Thyroid gland (tissue), 4 donors: ENCODE measurements at regions not wholly inside any gene's neighbourhood (a gene's known extent, or its start where the extent isn't known, plus 50 kb on each side); places are given as distances from the start of the nearest gene placed in this dataset.

Experiments used
- DNase-seq, 2 donors: peaks; one replicate each; pipeline ENCODE4 v3.0.0-alpha.2; 2019
- H3K27ac ChIP-seq, 3 donors: fragments of 200-600 bp; sonication (generic); 1 replicate in 2 of 3; 2 replicates in 1 of 3; pipeline ENCODE4 v1.5.1; 2016 to 2019; ENCODE audit warnings: mild to moderate bottlenecking in 1 of 3, moderate library complexity in 1 of 3
- H3K27me3 ChIP-seq: fragments of 200-600 bp; sonication (generic); one replicate; pipeline ENCODE4 v1.5.1; 2019
- H3K36me3 ChIP-seq, 2 donors: fragments of 200-600 bp; sonication (generic); one replicate each; pipeline ENCODE4 v1.5.1; 2016 to 2019
- H3K4me1 ChIP-seq, 2 donors: fragments of 200-600 bp; sonication (generic); one replicate each; pipeline ENCODE4 v1.5.1; 2017 to 2019
- H3K4me3 ChIP-seq, 3 donors: fragments of 200-600 bp; sonication (generic); replicated peaks in 1 of 3; 1 replicate in 2 of 3; 2 replicates in 1 of 3; pipeline ENCODE4 v1.5.1; 2016; ENCODE audit warnings: mild to moderate bottlenecking in 1 of 3
- H3K9me3 ChIP-seq: fragments of 200-600 bp; sonication (generic); one replicate; pipeline ENCODE4 v1.5.1; 2017
- POLR2A ChIP-seq, 2 donors: fragments of 450-650 bp; IDR thresholded peaks; one replicate each; pipeline ENCODE4 v1.6.1; 2017; ENCODE audit warnings: antibody characterized with exemption in 2 of 2, mild to moderate bottlenecking in 2 of 2, moderate library complexity in 1 of 2
- WGBS, 2 donors: methylation state at CpG; one replicate each; pipeline ENCODE4 v1.1.5; 2017; 5-methylcytosine and 5-hydroxymethylcytosine counted together
- intact Hi-C: fragments of 100-400 bp; cut with DNase I; formaldehyde crosslinking; loops from one replicate; pipeline ENCODE4 v1.15.1; 2023
- TF ChIP-seq, protein P1 (sequence below), 6 experiments: fragments of 200-600 bp in 3 of 6; fragments of 450-650 bp in 3 of 6; sonication (generic) in 3 of 6; IDR thresholded peaks; one replicate each; pipeline ENCODE4 v1.5.1; 2016 to 2019; ENCODE audit warnings: antibody characterized with exemption in 6 of 6, mild to moderate bottlenecking in 2 of 6, inconsistent platforms in 1 of 6, moderate library complexity in 1 of 6

GRCh38 chr6:163820745-163821458, 406.4 kb downstream of the QKI start:
- WGBS, 2 donors = 85 to 90% methylated on average over 9 of the region's 10 CpGs
- intact Hi-C loops = no loop called here

GRCh38 chr6:163820171-163820570, 405.7 kb downstream of the QKI start:
- H3K27ac ChIP-seq = no peak overlapping the region
- 97% methylated on average over 17 of the region's 17 CpGs for WGBS, 2 donors
- peaks cover 0 to under 1% of the 10 kb centered on the region in 2 donors for H3K4me1 ChIP-seq
- no peak overlapping the region for H3K4me3 ChIP-seq
- DNase-seq = no peak
- intact Hi-C loops = no loop called here
- no peaks in the 10 kb centered on the region for H3K27me3 ChIP-seq
- no peaks in the 10 kb centered on the region for H3K36me3 ChIP-seq
- H3K9me3 ChIP-seq = no peaks in the 10 kb centered on the region
- TF ChIP-seq, protein P1, sequence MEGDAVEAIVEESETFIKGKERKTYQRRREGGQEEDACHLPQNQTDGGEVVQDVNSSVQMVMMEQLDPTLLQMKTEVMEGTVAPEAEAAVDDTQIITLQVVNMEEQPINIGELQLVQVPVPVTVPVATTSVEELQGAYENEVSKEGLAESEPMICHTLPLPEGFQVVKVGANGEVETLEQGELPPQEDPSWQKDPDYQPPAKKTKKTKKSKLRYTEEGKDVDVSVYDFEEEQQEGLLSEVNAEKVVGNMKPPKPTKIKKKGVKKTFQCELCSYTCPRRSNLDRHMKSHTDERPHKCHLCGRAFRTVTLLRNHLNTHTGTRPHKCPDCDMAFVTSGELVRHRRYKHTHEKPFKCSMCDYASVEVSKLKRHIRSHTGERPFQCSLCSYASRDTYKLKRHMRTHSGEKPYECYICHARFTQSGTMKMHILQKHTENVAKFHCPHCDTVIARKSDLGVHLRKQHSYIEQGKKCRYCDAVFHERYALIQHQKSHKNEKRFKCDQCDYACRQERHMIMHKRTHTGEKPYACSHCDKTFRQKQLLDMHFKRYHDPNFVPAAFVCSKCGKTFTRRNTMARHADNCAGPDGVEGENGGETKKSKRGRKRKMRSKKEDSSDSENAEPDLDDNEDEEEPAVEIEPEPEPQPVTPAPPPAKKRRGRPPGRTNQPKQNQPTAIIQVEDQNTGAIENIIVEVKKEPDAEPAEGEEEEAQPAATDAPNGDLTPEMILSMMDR (IDR thresholded peaks at IDR 0.05) = no peak
- no peak for TF ChIP-seq POLR2A (IDR thresholded peaks at IDR 0.05)

More at GRCh38 chr6:163820745-163821458, 406.4 kb downstream of the QKI start:
- H3K9me3 ChIP-seq = no peaks in the 10 kb centered on the region
- TF ChIP-seq, protein P1 (IDR thresholded peaks at IDR 0.05) = no peak
- no peak for TF ChIP-seq POLR2A (IDR thresholded peaks at IDR 0.05)
- H3K27ac ChIP-seq = no peak overlapping the region
- H3K4me3 ChIP-seq = no peak overlapping the region
- H3K27me3 ChIP-seq = no peaks in the 10 kb centered on the region
- H3K4me1 ChIP-seq = no peaks in the 10 kb centered on the region
- DNase-seq = no peak
- no peaks in the 10 kb centered on the region for H3K36me3 ChIP-seq

DNA sequence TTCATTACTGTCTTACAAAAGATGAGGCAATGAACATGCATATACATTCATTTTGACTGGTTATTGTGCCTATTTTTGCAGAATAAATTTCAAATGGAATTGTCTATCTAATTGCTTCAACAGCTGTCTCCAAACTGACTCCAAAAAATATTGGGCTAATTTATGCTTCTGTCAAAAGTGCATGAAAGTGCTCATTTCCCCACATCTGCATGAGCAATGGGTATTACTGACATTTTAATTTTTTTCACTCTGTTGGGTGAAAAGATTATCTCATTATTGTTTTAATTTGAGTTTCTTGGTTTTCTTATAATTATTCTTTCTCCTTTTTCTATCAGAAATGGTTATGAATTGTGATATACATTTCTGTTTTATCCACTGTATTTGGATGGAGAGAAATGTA, 404.2 kb downstream of the QKI start:
- Histone ChIP-seq H3K9me3 (no peaks in the 10 kb centered on the region), H3K27me3 (no peaks in the 10 kb centered on the region), H3K27ac (no peak overlapping the region), H3K36me3 (no peaks in the 10 kb centered on the region), H3K4me1 (peaks cover 0 to 3% of the 10 kb centered on the region in 2 donors), H3K4me3 (no peak overlapping the region)
- no peak for TF ChIP-seq POLR2A (IDR thresholded peaks at IDR 0.05)
- TF ChIP-seq, protein P1 (IDR thresholded peaks at IDR 0.05) = no peak
- intact Hi-C loops = no loop called here
- DNase-seq = no peak

- TF ChIP-seq, protein P1 (IDR thresholded peaks at IDR 0.05) = no peak
- no peak for TF ChIP-seq POLR2A (IDR thresholded peaks at IDR 0.05)
- DNase-seq = no peak
- intact Hi-C loops = no loop called here
- Histone ChIP-seq H3K9me3 (no peaks in the 10 kb centered on the region), H3K4me3 (no peak overlapping the region), H3K27ac (no peak overlapping the region), H3K27me3 (no peaks in the 10 kb centered on the region), H3K36me3 (no peaks in the 10 kb centered on the region), H3K4me1 (peaks cover 0 to 3% of the 10 kb centered on the region in 2 donors)
- WGBS, 2 donors = 88 to 93% methylated on average over 2 of the region's 2 CpGs
Observed at GRCh38 chr6:163816441-163816840, 401.9 kb downstream of the QKI start.

DNA sequence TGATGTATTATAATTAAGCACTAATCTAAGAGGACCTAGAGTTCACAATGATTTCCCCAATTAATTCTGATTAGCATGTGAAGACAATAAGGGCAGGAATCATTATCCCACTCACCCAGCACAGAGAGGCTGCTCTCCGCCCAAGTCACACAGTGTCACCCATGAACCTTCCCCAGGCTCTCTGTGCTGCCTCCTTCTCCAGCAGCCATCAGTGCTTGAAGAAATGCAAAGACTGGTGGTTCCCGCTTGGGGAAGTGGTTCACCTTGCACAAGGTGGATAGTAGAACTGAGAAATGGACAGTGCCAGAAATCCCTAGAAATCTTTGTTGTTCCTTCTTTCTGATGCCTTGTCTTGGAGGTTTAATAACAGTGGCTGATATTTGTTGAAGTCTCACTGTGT, 401.3 kb downstream of the QKI start:
- Histone ChIP-seq H3K27ac (no peak overlapping the region), H3K27me3 (no peaks in the 10 kb centered on the region), H3K36me3 (no peaks in the 10 kb centered on the region), H3K4me3 (no peak overlapping the region), H3K4me1 (peaks cover 0 to 3% of the 10 kb centered on the region in 2 donors), H3K9me3 (no peaks in the 10 kb centered on the region)
- DNase-seq = no peak
- TF ChIP-seq, protein P1 (IDR thresholded peaks at IDR 0.05) = no peak
- no peak for TF ChIP-seq POLR2A (IDR thresholded peaks at IDR 0.05)
- 97 to 100% methylated on average over 2 of the region's 2 CpGs for WGBS, 2 donors
- intact Hi-C loops = no loop called here
